Pancreas (tissue), 10 donors: ENCODE measurements at regions not wholly inside any gene's neighbourhood (a gene's known extent, or its start where the extent isn't known, plus 50 kb on each side); places are given as distances from the start of the nearest gene placed in this dataset.

Experiments used
- ATAC-seq, 4 donors: fragments of 200-7000 bp; cut with Tn5 transposase; one replicate each; pipeline versions ENCODE4 v1.8.0 to v1.9.1; 2020; ENCODE audit warnings: mild to moderate bottlenecking in 4 of 4, moderate library complexity in 4 of 4
- DNase-seq, 6 donors: peaks; one replicate each; pipeline ENCODE4 v3.0.0-alpha.2; 2020
- FAIRE-seq: peaks from 2 replicates; lab custom pipeline; 2012; peaks lifted over from hg19 to GRCh38; lab: Jason Lieb, UNC
- H3K27ac ChIP-seq, 4 donors: fragments of 200-600 bp; sonication (generic); 1 replicate in 3 of 4; 2 replicates in 1 of 4; pipeline versions ENCODE4 v1.5.0 to v1.8.0; 2020
- H3K27me3 ChIP-seq, 4 donors: fragments of 200-600 bp; one replicate each; pipeline ENCODE4 v1.8.0; 2021
- H3K36me3 ChIP-seq, 3 donors: fragments of 200-600 bp; sonication (generic) in 1 of 3; one replicate each; pipeline versions ENCODE4 v1.5.0 to v1.8.0; 2020 to 2021
- H3K4me1 ChIP-seq, 3 donors: fragments of 200-600 bp; one replicate each; pipeline ENCODE4 v1.8.0; 2021
- H3K4me3 ChIP-seq, 4 donors: fragments of 200-600 bp; sonication (generic) in 2 of 4; one replicate each; pipeline versions ENCODE4 v1.5.0 to v1.8.0; 2020 to 2021
- H3K9me3 ChIP-seq, 4 donors: fragments of 200-600 bp; one replicate each; pipeline ENCODE4 v1.8.0; 2021
- WGBS, 2 donors: extraction: QIAGEN DNeasy Blood & Tissue Kit; methylation state at CpG; one replicate each; pipeline ENCODE4 v1.1.7; 2013; 5-methylcytosine and 5-hydroxymethylcytosine counted together
- intact Hi-C, 3 donors: fragments of 100-400 bp; cut with DNase I; formaldehyde crosslinking; loops; one replicate each; pipeline versions ENCODE4 v1.11.1 to v1.14.2; 2022
- TF ChIP-seq, protein P1 (sequence below), 4 donors: fragments of 200-600 bp; sonication (generic) in 3 of 4; IDR thresholded peaks; one replicate each; pipeline versions ENCODE4 v1.5.0 to v1.8.0; 2021; ENCODE audit warnings: antibody characterized with exemption in 4 of 4
- donor health status: healthy with polysubstance abuse.
- donor health status: DM: no; HTN: no; CAD: no; lungs with moderate emphysema.
- donor health status: DM: no; HTN: no; CAD: no.
- donor health status: control.
- donor health status: control.
- donor health status: Bipolar disorder and iron deficiency.
- donor health status: DM: yes; HTN: yes; CAD: no.
- donor health status: DM: no; HTN: no; CAD: no.
- donor health status: DM: no; HTN: no; CAD: no.
- donor health status: DM: yes; HTN: yes; CAD: no.

DNA sequence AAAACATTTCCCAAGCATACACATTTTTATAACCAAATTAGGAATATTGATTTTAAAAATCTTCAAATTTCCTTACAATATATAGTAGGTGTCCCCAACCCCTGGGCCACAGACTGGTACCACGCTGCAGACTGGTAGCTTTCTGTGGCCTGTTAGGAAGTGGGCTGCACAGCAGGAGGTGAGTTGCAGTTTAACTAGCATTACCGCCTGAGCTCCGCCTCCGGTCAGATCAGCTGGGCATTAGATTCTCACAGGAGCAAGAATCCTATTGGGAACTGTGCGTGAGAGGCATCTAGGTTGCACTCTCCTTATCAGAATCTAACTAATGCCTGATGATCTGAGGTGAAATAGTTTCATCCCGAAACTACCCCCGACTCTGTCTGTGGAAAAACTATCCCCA lies 62.1 kb downstream of the ZWINT start:
- FAIRE-seq, result no peak
- whole genome bisulfite sequencing, 2 donors, result 65 to 69% methylated on average over 7 of the region's 7 CpGs
- H3K27me3 ChIP-seq, result no peaks in the 10 kb centered on the region
- DNase-seq, result no peak
- no peak overlapping the region for H3K27ac ChIP-seq
- H3K4me1 ChIP-seq, result no peaks in the 10 kb centered on the region
- no peak overlapping the region for H3K4me3 ChIP-seq
- H3K36me3 ChIP-seq, result no peaks in the 10 kb centered on the region
- no peaks in the 10 kb centered on the region for H3K9me3 ChIP-seq
- intact Hi-C loops, result no loop called here
- no peak for ATAC-seq
- TF ChIP-seq, protein P1, sequence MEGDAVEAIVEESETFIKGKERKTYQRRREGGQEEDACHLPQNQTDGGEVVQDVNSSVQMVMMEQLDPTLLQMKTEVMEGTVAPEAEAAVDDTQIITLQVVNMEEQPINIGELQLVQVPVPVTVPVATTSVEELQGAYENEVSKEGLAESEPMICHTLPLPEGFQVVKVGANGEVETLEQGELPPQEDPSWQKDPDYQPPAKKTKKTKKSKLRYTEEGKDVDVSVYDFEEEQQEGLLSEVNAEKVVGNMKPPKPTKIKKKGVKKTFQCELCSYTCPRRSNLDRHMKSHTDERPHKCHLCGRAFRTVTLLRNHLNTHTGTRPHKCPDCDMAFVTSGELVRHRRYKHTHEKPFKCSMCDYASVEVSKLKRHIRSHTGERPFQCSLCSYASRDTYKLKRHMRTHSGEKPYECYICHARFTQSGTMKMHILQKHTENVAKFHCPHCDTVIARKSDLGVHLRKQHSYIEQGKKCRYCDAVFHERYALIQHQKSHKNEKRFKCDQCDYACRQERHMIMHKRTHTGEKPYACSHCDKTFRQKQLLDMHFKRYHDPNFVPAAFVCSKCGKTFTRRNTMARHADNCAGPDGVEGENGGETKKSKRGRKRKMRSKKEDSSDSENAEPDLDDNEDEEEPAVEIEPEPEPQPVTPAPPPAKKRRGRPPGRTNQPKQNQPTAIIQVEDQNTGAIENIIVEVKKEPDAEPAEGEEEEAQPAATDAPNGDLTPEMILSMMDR (IDR thresholded peaks at IDR 0.05), result no peak

DNA sequence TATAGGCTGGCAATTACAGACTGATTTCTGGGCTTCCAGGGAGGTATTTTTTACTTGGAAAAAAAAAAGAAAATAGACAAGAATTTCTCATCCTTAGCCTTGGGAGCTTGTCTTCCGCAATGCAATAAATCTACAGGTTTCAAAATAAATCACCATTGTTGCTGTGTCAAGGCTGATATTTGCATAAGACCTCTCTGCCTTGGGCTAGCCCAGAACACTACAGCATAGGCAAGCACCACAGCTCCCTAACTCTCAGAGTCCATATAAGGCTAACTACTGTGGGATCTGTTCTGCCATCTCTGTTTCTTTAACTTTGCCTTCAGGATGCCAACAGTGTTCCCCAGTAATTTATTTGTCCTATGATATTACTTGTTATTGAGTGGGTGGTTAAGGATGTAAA lies 64.4 kb downstream of the ZWINT start:
- no peak overlapping the region for H3K4me3 ChIP-seq
- WGBS, 2 donors, result 78 to 84% methylated on average over 1 of the region's 1 CpG
- FAIRE-seq (no peak), DNase-seq (no peak), ATAC-seq (no peak)
- intact Hi-C loops, result no loop called here
- TF ChIP-seq, protein P1 (IDR thresholded peaks at IDR 0.05), result no peak
- H3K27ac ChIP-seq, result no peak overlapping the region
- H3K9me3 ChIP-seq, result no peaks in the 10 kb centered on the region
- H3K36me3 ChIP-seq, result no peaks in the 10 kb centered on the region
- H3K27me3 ChIP-seq, result no peaks in the 10 kb centered on the region
- no peaks in the 10 kb centered on the region for H3K4me1 ChIP-seq

DNA sequence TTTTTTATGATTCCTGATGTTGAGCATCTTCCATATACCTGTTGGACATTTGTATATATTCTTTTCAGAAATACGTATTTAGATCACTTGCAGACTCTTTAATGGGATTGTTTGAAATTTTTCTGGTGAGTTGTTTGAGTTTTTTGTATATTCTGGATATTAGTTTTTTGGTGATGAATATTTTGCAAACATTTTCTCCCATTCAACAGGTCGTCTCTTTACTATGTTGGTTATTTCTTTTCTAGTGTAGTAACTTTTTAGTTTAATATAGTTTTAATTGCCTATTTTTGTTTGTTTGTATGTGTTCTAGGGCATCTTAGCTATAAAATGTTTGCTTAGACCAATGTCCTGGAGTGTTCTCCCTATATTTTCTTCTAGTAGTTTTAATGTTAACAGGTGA lies 72.7 kb downstream of the ZWINT start:
- DNase-seq (no peak), ATAC-seq (no peak), FAIRE-seq (no peak)
- Histone ChIP-seq H3K27ac (no peak overlapping the region), H3K27me3 (no peaks in the 10 kb centered on the region), H3K4me1 (no peaks in the 10 kb centered on the region), H3K36me3 (no peaks in the 10 kb centered on the region), H3K9me3 (no peaks in the 10 kb centered on the region), H3K4me3 (no peak overlapping the region)
- intact Hi-C loops, result no loop called here
- WGBS, 2 donors, result 29 to 36% methylated on average over 2 of the region's 2 CpGs
- TF ChIP-seq, protein P1 (IDR thresholded peaks at IDR 0.05), result no peak

DNA sequence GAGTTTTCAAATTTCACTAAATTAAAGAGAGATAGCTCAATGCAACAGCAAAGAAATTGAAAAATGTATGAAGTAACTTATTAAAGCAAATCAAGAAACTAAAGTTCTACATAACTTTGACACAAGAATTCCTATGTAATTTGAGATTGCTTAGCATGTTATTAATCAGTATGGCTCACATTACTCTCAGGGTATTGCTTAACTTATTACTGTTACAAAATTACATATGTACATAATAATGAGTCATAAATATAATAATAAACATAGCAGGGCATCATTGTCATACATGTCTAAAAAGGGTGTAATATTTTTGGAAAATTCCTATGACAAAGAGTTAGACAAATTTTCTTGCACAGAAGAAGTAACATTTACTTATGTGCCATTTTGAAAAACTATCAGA lies 75.0 kb downstream of the ZWINT start:
- intact Hi-C loops, result no loop called here
- Histone ChIP-seq H3K4me3 (no peak overlapping the region), H3K4me1 (no peaks in the 10 kb centered on the region), H3K27ac (no peak overlapping the region), H3K36me3 (no peaks in the 10 kb centered on the region), H3K27me3 (no peaks in the 10 kb centered on the region), H3K9me3 (no peaks in the 10 kb centered on the region)
- no peak for ATAC-seq
- DNase-seq, result no peak
- no peak for FAIRE-seq
- TF ChIP-seq, protein P1 (IDR thresholded peaks at IDR 0.05), result no peak

DNA sequence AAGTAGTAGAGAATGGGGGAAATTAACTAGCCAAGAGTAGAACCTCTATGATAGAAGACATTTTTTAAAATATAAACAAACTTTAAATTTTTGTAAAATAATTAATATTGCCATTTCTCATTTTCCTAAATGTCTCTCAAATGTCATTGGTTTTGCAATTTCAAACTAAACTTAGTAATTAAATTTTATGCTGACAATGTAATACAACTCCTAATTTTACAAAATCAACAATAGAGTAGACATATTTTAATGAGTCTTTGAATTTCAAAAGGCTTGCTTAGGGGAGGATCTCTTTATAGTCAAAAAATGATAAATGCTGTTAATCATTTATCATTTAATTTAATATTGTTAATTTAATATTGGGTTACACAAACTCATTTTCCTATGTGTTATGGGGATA lies 81.8 kb downstream of the ZWINT start:
- TF ChIP-seq, protein P1 (IDR thresholded peaks at IDR 0.05), result no peak
- intact Hi-C loops, result no loop called here
- no peak overlapping the region for H3K4me3 ChIP-seq
- H3K27me3 ChIP-seq, result no peaks in the 10 kb centered on the region
- no peaks in the 10 kb centered on the region for H3K4me1 ChIP-seq
- no peak overlapping the region for H3K27ac ChIP-seq
- no peaks in the 10 kb centered on the region for H3K36me3 ChIP-seq
- DNase-seq (no peak), ATAC-seq (no peak), FAIRE-seq (no peak)
- H3K9me3 ChIP-seq, result no peaks in the 10 kb centered on the region
